HG03064 (cell line): ENCODE measurements at regions not wholly inside any gene's neighbourhood (a gene's known extent, or its start where the extent isn't known, plus 50 kb on each side); places are given as distances from the start of the nearest gene placed in this dataset.

ENCODE experiments used
- ATAC-seq: cut with Tn5 transposase; IDR thresholded peaks from one replicate; pipeline ENCODE4 v1.9.1; 2021; ENCODE audit warnings: low read depth; ENCODE audit not compliant: unreplicated experiment

- no peak for ATAC-seq
These were observed 592.8 kb upstream of the JAG1 start for GRCh38 chr20:11266571-11266970.

DNA sequence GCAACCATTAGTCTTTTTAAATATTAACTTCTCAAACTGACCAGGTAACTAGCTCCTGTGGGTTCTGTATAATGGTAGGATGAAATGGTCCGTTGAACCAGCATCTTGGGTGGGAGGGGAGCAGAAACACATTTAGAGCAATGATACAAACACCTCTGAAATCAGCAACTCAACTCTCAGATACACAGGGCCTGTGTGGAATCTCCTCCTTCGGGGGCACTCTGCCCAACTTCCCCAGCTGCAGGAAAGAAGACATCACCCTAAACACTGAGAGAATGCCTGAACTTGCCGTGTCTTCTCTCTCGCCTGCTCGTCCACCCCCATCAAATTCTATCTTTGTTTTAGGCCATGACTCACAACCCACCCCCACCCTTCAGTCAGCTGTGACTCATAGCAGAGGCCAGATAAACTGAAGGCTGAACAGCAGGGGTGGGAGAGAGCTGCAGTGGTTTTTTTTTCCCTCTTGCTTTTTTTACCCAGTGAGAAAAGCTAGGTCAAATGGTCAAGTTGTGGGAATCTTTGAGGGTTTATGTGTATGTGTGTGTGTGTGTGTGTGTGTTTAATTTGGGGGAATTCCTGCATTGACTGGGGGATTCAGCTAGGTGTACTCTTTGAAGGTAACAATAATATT is 593.4 kb upstream of the JAG1 start:
- no peak for ATAC-seq

GRCh38 chr20:11267762-11268335 is 594.0 kb upstream of the JAG1 start:
- no peak for ATAC-seq

DNA sequence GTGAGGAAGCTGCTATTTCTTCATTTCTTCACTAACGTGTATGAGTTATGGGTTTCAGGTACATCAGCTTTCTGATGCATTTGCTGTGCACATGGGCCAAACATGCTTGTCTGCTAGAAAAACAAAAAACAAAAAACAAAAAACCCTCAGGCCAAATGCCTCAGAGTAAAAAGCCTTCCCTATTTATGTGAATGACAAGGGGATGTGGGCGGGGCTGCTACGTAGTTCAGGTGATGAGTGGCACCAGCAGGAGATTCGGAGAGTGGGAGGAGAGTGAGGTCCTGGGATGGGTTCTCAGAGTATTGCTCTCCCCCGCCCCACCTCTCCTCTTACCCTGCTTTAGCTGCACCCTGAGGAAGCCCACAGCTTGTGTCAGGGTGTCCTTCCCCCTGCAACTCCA is 596.8 kb upstream of the JAG1 start:
- no peak for ATAC-seq

GRCh38 chr20:11271319-11271718 is 597.5 kb upstream of the JAG1 start:
- ATAC-seq = no peak

DNA sequence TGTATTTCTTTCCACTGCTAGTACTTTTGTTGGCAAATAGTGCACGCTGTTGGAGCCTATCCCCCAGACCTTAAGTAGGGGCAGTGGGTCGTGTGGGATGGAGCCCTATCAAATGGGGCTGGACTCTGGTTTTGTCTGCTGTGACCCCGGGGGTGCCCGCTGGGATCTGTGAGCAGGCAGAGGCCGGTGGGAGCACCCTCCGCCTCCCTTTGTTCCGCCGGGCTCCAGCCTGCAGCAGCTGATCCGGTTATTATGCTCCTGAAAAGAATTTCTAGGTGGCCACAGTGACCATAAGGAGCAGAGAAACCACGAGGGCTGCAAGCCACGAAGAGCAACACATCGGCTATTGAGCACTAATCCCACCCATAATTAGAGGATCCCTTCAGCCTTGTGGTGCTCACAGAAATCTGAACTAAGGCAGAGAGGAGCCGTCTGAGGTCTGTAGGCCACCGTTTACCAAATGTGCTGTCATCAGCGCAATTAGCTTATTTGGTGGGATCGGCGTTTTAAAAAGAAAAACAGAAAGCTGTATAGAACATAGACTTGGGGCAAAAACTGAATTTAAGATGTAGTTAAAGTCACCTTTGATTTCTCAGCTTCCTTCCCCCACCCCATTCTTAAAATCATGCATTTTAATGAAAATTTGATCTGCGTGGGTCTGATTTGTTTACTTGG is 598.3 kb upstream of the JAG1 start:
- no peak for ATAC-seq

GRCh38 chr20:11274141-11274594 is 600.4 kb upstream of the JAG1 start:
- no peak for ATAC-seq

GRCh38 chr20:11275740-11276139 is 601.9 kb upstream of the JAG1 start:
- no peak for ATAC-seq

- no peak for ATAC-seq
These were observed 603.4 kb upstream of the JAG1 start for GRCh38 chr20:11277170-11277569.

GRCh38 chr20:11277858-11278257 is 604.1 kb upstream of the JAG1 start:
- ATAC-seq = no peak

DNA sequence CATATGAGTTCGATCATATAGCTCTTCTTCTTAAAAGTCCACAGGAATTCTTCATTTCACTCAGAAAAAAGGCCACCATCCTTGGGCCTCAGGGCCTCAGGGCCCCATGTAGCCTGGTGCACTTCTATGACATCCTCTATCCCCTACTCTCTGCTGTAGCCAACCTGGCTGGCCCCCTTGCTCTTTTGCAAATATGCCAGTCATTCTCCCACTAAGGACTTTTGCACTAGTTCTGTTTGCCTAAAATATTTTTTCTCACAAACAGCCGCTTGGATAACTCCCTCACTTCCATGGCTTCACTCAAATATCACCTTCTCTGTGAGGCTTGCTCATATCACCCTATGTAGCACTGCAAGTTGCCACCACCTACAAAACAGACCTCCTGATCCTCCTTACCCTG is 604.7 kb upstream of the JAG1 start:
- ATAC-seq = no peak

DNA sequence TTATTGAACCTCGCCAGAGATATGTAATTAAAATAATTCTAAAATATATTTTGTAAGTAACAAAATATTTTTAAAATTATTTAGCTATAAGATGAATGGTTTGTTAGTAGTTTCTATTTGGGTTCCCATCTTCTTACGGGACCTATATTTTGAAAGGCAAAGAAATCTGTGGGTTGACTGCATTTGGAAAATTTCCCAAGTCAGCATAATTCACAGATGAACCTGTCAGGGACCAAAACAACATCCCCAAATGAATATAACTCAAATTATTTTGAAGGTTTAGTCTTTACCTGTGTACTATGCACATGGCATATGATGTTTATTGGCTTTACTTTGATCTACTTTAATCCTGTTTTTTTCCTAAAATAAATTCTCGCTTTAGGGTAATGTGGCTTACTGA is 607.4 kb upstream of the JAG1 start:
- no peak for ATAC-seq

DNA sequence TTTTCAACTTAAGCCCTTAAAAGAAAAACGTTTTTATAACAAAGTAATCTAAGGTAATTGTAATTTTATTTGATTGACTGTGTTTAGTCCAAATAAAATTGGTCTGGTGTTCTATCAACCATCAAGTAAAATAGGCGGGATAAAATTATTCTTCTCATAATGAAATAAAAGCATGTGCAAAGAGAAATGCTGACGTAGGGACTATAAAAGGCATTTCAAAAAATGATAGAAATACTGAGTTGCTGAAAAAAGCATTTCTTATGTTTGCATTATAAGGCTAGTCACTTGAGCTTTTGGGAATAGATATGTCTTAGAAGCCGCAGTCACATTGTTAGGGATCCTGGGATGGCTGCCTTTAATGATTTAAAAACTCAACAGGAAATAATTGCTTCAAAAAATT is 608.0 kb upstream of the JAG1 start:
- no peak for ATAC-seq

DNA sequence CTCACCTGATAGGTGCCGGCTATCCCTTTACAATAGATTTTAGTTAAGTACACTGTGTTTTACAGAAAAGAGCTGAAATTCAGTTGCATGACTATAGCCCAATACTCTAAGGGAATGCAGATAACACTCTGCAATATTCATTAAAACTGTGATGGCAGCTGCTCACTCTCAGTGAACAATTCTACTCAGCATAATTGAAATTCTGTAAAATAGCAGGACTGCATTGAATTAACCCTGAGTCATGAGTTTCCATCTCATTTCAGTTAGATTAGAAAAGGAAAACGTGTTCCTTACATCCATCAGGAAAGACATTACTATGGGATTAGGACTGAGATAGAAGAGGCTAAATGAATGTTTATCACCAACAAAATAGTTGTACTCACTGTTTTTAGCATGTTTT is 613.3 kb upstream of the JAG1 start:
- no peak for ATAC-seq

DNA sequence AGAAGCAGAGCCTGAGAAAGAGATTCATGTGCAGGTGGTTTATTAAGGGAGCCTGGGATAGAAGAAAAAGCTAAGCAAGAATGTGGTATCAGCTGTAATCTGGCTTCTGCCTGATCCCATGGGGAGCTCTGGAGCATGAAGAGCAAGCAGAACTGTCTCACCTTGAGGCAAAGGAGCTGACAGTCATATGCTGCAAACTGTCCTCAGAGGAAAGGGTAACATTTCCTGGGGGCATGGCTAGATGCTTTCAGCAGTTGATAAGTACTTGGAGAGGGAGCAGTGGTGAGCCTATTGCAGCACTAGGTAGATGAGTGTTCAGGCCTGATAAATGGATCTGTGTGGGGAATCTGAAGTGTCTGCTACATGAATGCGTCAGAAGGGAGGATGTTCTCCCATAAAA is 621.5 kb upstream of the BTBD3 start:
- ATAC-seq = no peak

DNA sequence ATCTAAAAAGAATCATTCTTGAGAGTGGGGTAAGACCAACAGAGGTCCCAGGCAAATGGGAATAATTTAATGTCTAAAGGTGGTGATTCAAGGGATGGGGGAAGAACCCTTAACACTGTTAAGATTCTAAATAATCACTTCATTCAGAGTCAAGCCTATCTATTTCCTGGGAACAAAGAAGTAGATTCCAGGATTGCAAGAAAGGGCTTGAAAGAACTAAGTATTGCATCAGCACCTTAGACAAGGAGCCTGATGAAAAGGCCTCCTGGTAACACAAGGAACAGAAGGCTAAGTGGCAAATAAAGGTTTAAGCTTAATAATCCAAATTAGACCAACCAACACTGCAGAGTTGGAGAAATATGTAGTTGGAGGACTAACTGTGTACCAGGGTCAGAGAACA is 620.7 kb upstream of the BTBD3 start:
- no peak for ATAC-seq

GRCh38 chr20:11301699-11302098 is 616.0 kb upstream of the BTBD3 start:
- ATAC-seq = no peak

DNA sequence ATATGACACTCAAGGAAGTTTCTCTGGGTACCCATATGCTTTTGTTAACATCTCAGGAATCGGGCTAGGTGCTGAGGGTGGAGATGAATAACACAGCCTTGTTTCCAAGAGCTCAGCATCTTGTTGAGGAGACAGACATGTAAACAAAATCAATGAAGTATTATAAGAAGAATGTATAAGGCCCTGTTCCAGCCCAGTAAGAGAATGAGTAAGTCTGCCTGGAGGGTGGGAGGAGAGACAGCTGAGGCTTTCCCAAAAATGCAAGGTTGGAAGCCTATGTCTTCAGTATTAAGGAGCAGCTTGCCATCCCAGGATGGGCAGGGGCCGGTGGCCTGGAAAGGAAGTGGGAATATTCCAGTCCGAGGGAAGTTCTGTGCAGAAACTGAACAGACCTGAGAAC is 615.3 kb upstream of the BTBD3 start:
- ATAC-seq = no peak

- no peak for ATAC-seq
These were observed 612.9 kb upstream of the BTBD3 start for GRCh38 chr20:11304795-11305194.

DNA sequence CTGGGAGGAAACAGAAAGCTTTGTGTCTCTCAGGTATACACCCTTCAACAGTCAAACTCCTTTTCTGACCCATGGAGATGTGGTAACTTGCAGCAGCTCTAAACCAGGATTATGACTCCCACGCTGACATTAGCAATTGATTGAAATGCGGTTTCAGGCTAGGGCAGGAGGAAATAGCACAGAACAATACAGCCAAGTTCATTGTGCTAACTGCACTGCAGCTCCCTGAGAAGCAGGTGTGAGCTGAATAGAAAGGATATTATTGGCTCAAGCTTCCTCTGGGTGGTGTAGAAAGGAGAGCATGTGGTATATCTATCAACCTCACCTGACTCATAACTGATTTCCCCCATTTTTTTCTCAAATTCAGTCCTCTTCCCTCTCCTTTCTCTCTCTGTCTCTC is 612.3 kb upstream of the BTBD3 start:
- ATAC-seq = no peak

DNA sequence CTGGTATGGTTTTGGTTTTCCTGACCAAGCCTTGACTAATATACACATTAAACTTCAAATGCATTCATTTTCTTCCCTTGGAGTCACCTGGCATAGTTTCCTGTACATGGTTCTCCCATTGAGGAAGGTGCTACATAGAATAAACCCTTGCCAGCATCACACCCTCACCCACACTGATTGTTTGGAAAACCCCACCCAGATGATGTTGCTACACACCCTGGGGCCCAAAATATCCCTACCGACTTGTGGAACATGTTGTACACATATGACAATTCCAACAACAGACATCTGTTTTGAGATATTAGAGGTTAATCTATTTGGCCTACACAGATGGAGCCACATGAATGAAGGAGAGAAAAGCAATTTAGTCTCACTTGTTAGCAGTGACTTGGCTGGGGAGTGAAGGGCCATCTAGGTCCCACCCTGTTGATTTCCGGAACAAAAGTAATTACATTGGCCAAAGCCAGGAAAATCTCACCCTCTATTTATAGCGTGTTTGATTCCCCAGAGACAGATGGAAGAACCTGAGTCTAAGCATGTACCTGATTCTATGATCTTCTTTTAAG is 606.0 kb upstream of the BTBD3 start:
- ATAC-seq = no peak

DNA sequence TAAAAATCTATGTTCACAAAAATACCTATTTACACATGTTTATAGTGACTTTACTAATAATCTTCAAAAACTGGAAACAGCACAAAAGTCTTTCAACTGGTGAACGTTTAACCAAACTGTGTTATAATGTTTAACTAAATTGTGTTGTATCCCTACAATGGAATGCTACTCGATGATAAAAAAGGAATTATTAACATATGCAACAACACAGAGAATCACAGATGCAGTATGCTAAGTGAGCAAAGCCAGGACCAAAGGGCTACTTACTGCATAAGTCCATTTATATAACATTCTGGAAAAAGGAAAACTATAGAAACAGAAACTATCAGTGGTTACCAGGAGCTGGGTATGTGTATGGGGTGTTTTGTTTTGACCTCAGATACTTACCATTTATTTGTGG is 602.2 kb upstream of the BTBD3 start:
- no peak for ATAC-seq
